B cell (primary cell): ENCODE measurements at regions not wholly inside any gene's neighbourhood (a gene's known extent, or its start where the extent isn't known, plus 50 kb on each side); places are given as distances from the start of the nearest gene placed in this dataset.

Experiments
- CTCF ChIP-seq: fragments of 200-600 bp; IDR thresholded peaks from one replicate; pipeline ENCODE4 v1.8.0; 2022; ENCODE audit warnings: antibody characterized with exemption, mild to moderate bottlenecking
- EZH2 ChIP-seq: IDR thresholded peaks from 2 replicates; pipeline ENCODE4 v1.6.1; 2012; ENCODE audit warnings: borderline replicate concordance, low read depth, mild to moderate bottlenecking, moderate library complexity, low read length; ENCODE audit not compliant: insufficient read depth, poor library complexity, severe bottlenecking

GRCh38 chr6:141307309-141307998 is 825.3 kb upstream of the GJE1 start:
- TF ChIP-seq CTCF (no peak), EZH2 (no peak)
